Bronchial epithelial cell (primary cell): ENCODE measurements at regions not wholly inside any gene's neighbourhood (a gene's known extent, or its start where the extent isn't known, plus 50 kb on each side); places are given as distances from the start of the nearest gene placed in this dataset.

ENCODE experiments used
- DNase-seq: peaks from one replicate; pipeline ENCODE4 v3.0.0-alpha.2; 2010; ENCODE audit warnings: low read depth
- FAIRE-seq: peaks from 2 replicates; lab custom pipeline; 2011; peaks lifted over from hg19 to GRCh38; lab: Jason Lieb, UNC
- H3K27me3 ChIP-seq: 2 replicates; pipeline ENCODE4 v1.5.1; 2011; ENCODE audit warnings: low read length; ENCODE audit not compliant: control insufficient read depth, insufficient read depth
- H3K36me3 ChIP-seq: 2 replicates; pipeline ENCODE4 v1.5.1; 2011; ENCODE audit warnings: low read length; ENCODE audit not compliant: control insufficient read depth, insufficient read depth
- H3K4me3 ChIP-seq: 2 replicates; pipeline ENCODE4 v1.5.1; 2011; ENCODE audit warnings: mild to moderate bottlenecking, low read depth, low read length, control low read depth
- CTCF ChIP-seq: IDR thresholded peaks from 2 replicates; pipeline ENCODE4 v1.5.1; 2011; ENCODE audit warnings: mild to moderate bottlenecking, moderate library complexity, low read length, control low read depth, inconsistent platforms; ENCODE audit not compliant: insufficient read depth, severe bottlenecking

GRCh38 chr9:89234205-89235067 lies 55.8 kb upstream of the SHC3 start:
- H3K27me3 ChIP-seq: peaks cover 1% of the 10 kb centered on the region
- FAIRE-seq: no peak
- H3K36me3 ChIP-seq: no peaks in the 10 kb centered on the region
- no peak overlapping the region for H3K4me3 ChIP-seq
- DNase-seq: no peak
- TF ChIP-seq CTCF: no peak

GRCh38 chr9:89236955-89237573 lies 58.4 kb upstream of the SHC3 start:
- H3K27me3 ChIP-seq: peaks cover 1% of the 10 kb centered on the region
- FAIRE-seq: no peak

GRCh38 chr9:89238424-89238823 lies 59.8 kb upstream of the SHC3 start:
- no peak for TF ChIP-seq CTCF
- DNase-seq: no peak
- H3K27me3 ChIP-seq: peaks cover 1% of the 10 kb centered on the region
- H3K4me3 ChIP-seq: no peak overlapping the region
- no peak for FAIRE-seq
- H3K36me3 ChIP-seq: no peaks in the 10 kb centered on the region

More at GRCh38 chr9:89236955-89237573, 58.4 kb upstream of the SHC3 start:
- Histone ChIP-seq H3K4me3 (no peak overlapping the region), H3K36me3 (no peaks in the 10 kb centered on the region)
- DNase-seq: peak; percentile 8
- no peak for TF ChIP-seq CTCF

GRCh38 chr9:89243296-89244061 lies 64.9 kb upstream of the SHC3 start:
- no peaks in the 10 kb centered on the region for H3K36me3 ChIP-seq
- TF ChIP-seq CTCF: no peak
- H3K27me3 ChIP-seq: no peaks in the 10 kb centered on the region
- no peak overlapping the region for H3K4me3 ChIP-seq
- DNase-seq (no peak), FAIRE-seq (peak; percentile 18)

- H3K27me3 ChIP-seq: no peaks in the 10 kb centered on the region
- H3K4me3 ChIP-seq: no peak overlapping the region
- TF ChIP-seq CTCF: no peak
- no peaks in the 10 kb centered on the region for H3K36me3 ChIP-seq
- DNase-seq (no peak), FAIRE-seq (no peak)
Observed at GRCh38 chr9:89246840-89247239, 64.2 kb upstream of the CKS2 start.
